GM12872 (cell line): ENCODE measurements at regions not wholly inside any gene's neighbourhood (a gene's known extent, or its start where the extent isn't known, plus 50 kb on each side); places are given as distances from the start of the nearest gene placed in this dataset.

Experiments
- CTCF ChIP-seq: IDR thresholded peaks from 3 replicates; pipeline ENCODE4 v1.5.1; 2011; ENCODE audit warnings: low read depth, mild to moderate bottlenecking, low read length, moderate library complexity; ENCODE audit not compliant: insufficient read depth

- no peak for TF ChIP-seq CTCF
Observed at GRCh38 chr2:62447411-62447810, 58.6 kb downstream of the TMEM17 start.

GRCh38 chr2:62446491-62446890 lies 59.5 kb downstream of the TMEM17 start:
- no peak for TF ChIP-seq CTCF

GRCh38 chr2:62443886-62444285 lies 62.1 kb downstream of the TMEM17 start:
- TF ChIP-seq CTCF = no peak

- TF ChIP-seq CTCF = no peak
Observed at GRCh38 chr2:62443471-62443870, 62.5 kb downstream of the TMEM17 start.

GRCh38 chr2:62441824-62442223 lies 64.2 kb downstream of the TMEM17 start:
- TF ChIP-seq CTCF = no peak

- TF ChIP-seq CTCF = no peak
Observed at GRCh38 chr2:62441421-62441820, 64.6 kb downstream of the TMEM17 start.

GRCh38 chr2:62440281-62440946 lies 65.6 kb downstream of the TMEM17 start:
- TF ChIP-seq CTCF = no peak
